ENCODE measurements at regions not wholly inside any gene's neighbourhood (a gene's known extent, or its start where the extent isn't known, plus 50 kb on each side); places are given as distances from the start of the nearest gene placed in this dataset.

- TF ChIP-seq, protein P1, sequence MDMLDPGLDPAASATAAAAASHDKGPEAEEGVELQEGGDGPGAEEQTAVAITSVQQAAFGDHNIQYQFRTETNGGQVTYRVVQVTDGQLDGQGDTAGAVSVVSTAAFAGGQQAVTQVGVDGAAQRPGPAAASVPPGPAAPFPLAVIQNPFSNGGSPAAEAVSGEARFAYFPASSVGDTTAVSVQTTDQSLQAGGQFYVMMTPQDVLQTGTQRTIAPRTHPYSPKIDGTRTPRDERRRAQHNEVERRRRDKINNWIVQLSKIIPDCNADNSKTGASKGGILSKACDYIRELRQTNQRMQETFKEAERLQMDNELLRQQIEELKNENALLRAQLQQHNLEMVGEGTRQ (IDR thresholded peaks at IDR 0.05; ENCODE audit: borderline replicate concordance, low read depth, low read length), result no peak
- TF ChIP-seq MEF2A (IDR thresholded peaks at IDR 0.05; ENCODE audit: borderline replicate concordance, low read depth), result no peak
- no peak for TF ChIP-seq RCOR1 (IDR thresholded peaks at IDR 0.05; ENCODE audit: low read length)
- TF ChIP-seq GABPA (IDR thresholded peaks at IDR 0.05; ENCODE audit: low read depth), result no peak
- TF ChIP-seq POLR2AphosphoS5 (IDR thresholded peaks at IDR 0.05; ENCODE audit: low read depth, low read length), result no peak
- TF ChIP-seq ELF1 (IDR thresholded peaks at IDR 0.05), result no peak
- no peak for TF ChIP-seq ZBTB33 (IDR thresholded peaks at IDR 0.05; ENCODE audit: borderline replicate concordance, low read depth)
Observed at GRCh38 chr13:30113551-30113950, 193.8 kb downstream of the KATNAL1 start (continued).

- Histone ChIP-seq H3K9me2 (no peaks in the 10 kb centered on the region), H4K20me1 (ENCODE audit: insufficient read depth) (no peaks in the 10 kb centered on the region), H3K9ac (no peak overlapping the region), H3F3A (replicated peaks; ENCODE audit: insufficient read depth) (no peaks in the 10 kb centered on the region), H3K4me3 (ENCODE audit: low read depth in 2 of 2, low read length in 1 of 2) (peak overlapping the region; percentile 4 to 21; a peak in 3 of 4 replicates), H3K79me2 (ENCODE audit: insufficient read depth) (no peaks in the 10 kb centered on the region), H2AFZ (ENCODE audit: low read depth) (peak overlapping the region; percentile 45; the same call in 1 of the 2 replicates), H3K4me1 (ENCODE audit: control insufficient read depth in 1 of 2, insufficient read depth in 2 of 2, low read depth in 1 of 2, low read length in 1 of 2) (peaks cover 0 to 31% of the 10 kb centered on the region in 2 experiments; a peak in 2 of 4 replicates), H3K4me2 (peak overlapping the region; percentile 25; the same call in 1 of the 2 replicates), H3K27ac (ENCODE audit: low read depth in 2 of 2, low read length in 1 of 2) (no peak overlapping the region; a peak in 1 of 4 replicates), H3K27me3 (ENCODE audit: insufficient read depth) (no peaks in the 10 kb centered on the region), H3K36me3 (replicated peaks in 1 of 2; ENCODE audit: control insufficient read depth in 1 of 2, insufficient read depth in 2 of 2, low read length in 1 of 2) (no peaks in the 10 kb centered on the region), H3K9me3 (no peaks in the 10 kb centered on the region)
- ChIA-PET CTCF (interaction anchor here (0.5 to 8.6 kb wide), 42 partner anchors 8 to 934 kb away, joined by 3 to 193 read pairs (median 4); partner anchors contain the start of gene UBL3), POLR2A (interaction anchor here (1.3 kb wide), 1 partner anchor 263 kb away, joined by 6 read pairs; the partner anchor contains the start of gene UBL3)
- DNase-seq, result peak; percentile 82
- WGBS (ENCODE audit: low lambda C conversion rate), result 30% methylated on average over 19 of the region's 19 CpGs
- no peak for TF ChIP-seq TEAD4 (IDR thresholded peaks at IDR 0.05; ENCODE audit: borderline replicate concordance, insufficient read depth)
- TF ChIP-seq, protein P2, sequence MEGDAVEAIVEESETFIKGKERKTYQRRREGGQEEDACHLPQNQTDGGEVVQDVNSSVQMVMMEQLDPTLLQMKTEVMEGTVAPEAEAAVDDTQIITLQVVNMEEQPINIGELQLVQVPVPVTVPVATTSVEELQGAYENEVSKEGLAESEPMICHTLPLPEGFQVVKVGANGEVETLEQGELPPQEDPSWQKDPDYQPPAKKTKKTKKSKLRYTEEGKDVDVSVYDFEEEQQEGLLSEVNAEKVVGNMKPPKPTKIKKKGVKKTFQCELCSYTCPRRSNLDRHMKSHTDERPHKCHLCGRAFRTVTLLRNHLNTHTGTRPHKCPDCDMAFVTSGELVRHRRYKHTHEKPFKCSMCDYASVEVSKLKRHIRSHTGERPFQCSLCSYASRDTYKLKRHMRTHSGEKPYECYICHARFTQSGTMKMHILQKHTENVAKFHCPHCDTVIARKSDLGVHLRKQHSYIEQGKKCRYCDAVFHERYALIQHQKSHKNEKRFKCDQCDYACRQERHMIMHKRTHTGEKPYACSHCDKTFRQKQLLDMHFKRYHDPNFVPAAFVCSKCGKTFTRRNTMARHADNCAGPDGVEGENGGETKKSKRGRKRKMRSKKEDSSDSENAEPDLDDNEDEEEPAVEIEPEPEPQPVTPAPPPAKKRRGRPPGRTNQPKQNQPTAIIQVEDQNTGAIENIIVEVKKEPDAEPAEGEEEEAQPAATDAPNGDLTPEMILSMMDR (IDR thresholded peaks at IDR 0.05), result peak; percentile 99
- no peak for TF ChIP-seq MXI1 (IDR thresholded peaks at IDR 0.05; ENCODE audit: low read depth, low read length)
- no peak for TF ChIP-seq IRF3 (IDR thresholded peaks at IDR 0.05; ENCODE audit: low read depth, low read length)
- TF ChIP-seq MEF2A (IDR thresholded peaks at IDR 0.05; ENCODE audit: borderline replicate concordance, low read depth), result no peak
- no peak for TF ChIP-seq RXRA (IDR thresholded peaks at IDR 0.05; ENCODE audit: borderline replicate concordance, low read depth)
- TF ChIP-seq, protein P1 (IDR thresholded peaks at IDR 0.05; ENCODE audit: borderline replicate concordance, low read depth, low read length), result no peak
- no peak for TF ChIP-seq MAX (IDR thresholded peaks at IDR 0.05; ENCODE audit: low read depth)
- TF ChIP-seq FOXM1 (IDR thresholded peaks at IDR 0.05; ENCODE audit: low read depth), result no peak
- TF ChIP-seq GABPA (IDR thresholded peaks at IDR 0.05; ENCODE audit: low read depth), result no peak
- TF ChIP-seq ZBTB33 (IDR thresholded peaks at IDR 0.05; ENCODE audit: borderline replicate concordance, low read depth), result no peak
Observed at GRCh38 chr13:30112602-30113435, 194.5 kb downstream of the KATNAL1 start.

Measured in SK-N-SH (cell line).